ENCODE measurements at regions not wholly inside any gene's neighbourhood (a gene's known extent, or its start where the extent isn't known, plus 50 kb on each side); places are given as distances from the start of the nearest gene placed in this dataset.

GRCh38 chr18:54672846-54673475, 81.9 kb downstream of the DYNAP start:
- Histone ChIP-seq H4K20me1 (ENCODE audit: insufficient read depth, low read length) (no peaks in the 10 kb centered on the region), H3K27me3 (ENCODE audit: insufficient read depth, low read length) (no peaks in the 10 kb centered on the region), H3K27ac (ENCODE audit: low read depth, low read length, poor library complexity, severe bottlenecking) (no peak overlapping the region), H3K9me2 (ENCODE audit: low read depth, low read length) (no peaks in the 10 kb centered on the region), H3K9me3 (ENCODE audit: low read length) (no peaks in the 10 kb centered on the region), H3K4me1 (ENCODE audit: insufficient read depth, low read length, severe bottlenecking) (no peaks in the 10 kb centered on the region), H3K4me2 (ENCODE audit: low read length) (no peak overlapping the region), H3K79me2 (ENCODE audit: insufficient read depth, low read length) (no peaks in the 10 kb centered on the region), H3K9ac (ENCODE audit: low read length) (no peak overlapping the region), H3K4me3 (ENCODE audit: low read depth, low read length, poor library complexity, severe bottlenecking) (no peak overlapping the region), H2AFZ (ENCODE audit: low read length) (no peak overlapping the region), H3K36me3 (ENCODE audit: insufficient read depth, low read length) (no peaks in the 10 kb centered on the region), H3F3A (ENCODE audit: insufficient read depth, low read length) (no peaks in the 10 kb centered on the region)
- TF ChIP-seq EZH2 (IDR thresholded peaks at IDR 0.05; ENCODE audit: borderline replicate concordance, low read length) (no peak), CTCF (IDR thresholded peaks at IDR 0.05; ENCODE audit: low read length) (no peak)

- Histone ChIP-seq H3K27me3 (ENCODE audit: insufficient read depth, low read length) (no peaks in the 10 kb centered on the region), H3K36me3 (ENCODE audit: insufficient read depth, low read length) (no peaks in the 10 kb centered on the region), H3K9ac (ENCODE audit: low read length) (no peak overlapping the region), H3K9me3 (ENCODE audit: low read length) (no peaks in the 10 kb centered on the region), H3K4me2 (ENCODE audit: low read length) (no peak overlapping the region), H2AFZ (ENCODE audit: low read length) (no peak overlapping the region), H3K27ac (ENCODE audit: low read depth, low read length, poor library complexity, severe bottlenecking) (no peak overlapping the region), H3F3A (ENCODE audit: insufficient read depth, low read length) (no peaks in the 10 kb centered on the region), H3K79me2 (ENCODE audit: insufficient read depth, low read length) (no peaks in the 10 kb centered on the region), H3K4me3 (ENCODE audit: low read depth, low read length, poor library complexity, severe bottlenecking) (no peak overlapping the region), H3K4me1 (ENCODE audit: insufficient read depth, low read length, severe bottlenecking) (no peaks in the 10 kb centered on the region), H3K9me2 (ENCODE audit: low read depth, low read length) (no peaks in the 10 kb centered on the region), H4K20me1 (ENCODE audit: insufficient read depth, low read length) (no peaks in the 10 kb centered on the region)
- TF ChIP-seq CTCF (IDR thresholded peaks at IDR 0.05; ENCODE audit: low read length) (no peak), EZH2 (IDR thresholded peaks at IDR 0.05; ENCODE audit: borderline replicate concordance, low read length) (no peak)
Observed at GRCh38 chr18:54673936-54674335, 82.9 kb downstream of the DYNAP start.

- no peak overlapping the region for H2AFZ ChIP-seq (ENCODE audit: low read length)
- no peak overlapping the region for H3K27ac ChIP-seq (ENCODE audit: low read depth, low read length, poor library complexity, severe bottlenecking)
- no peaks in the 10 kb centered on the region for H3K4me1 ChIP-seq (ENCODE audit: insufficient read depth, low read length, severe bottlenecking)
- H3K9me2 ChIP-seq (ENCODE audit: low read depth, low read length) = no peaks in the 10 kb centered on the region
- no peaks in the 10 kb centered on the region for H3F3A ChIP-seq (ENCODE audit: insufficient read depth, low read length)
- H3K4me3 ChIP-seq (ENCODE audit: low read depth, low read length, poor library complexity, severe bottlenecking) = no peak overlapping the region
- TF ChIP-seq EZH2 (IDR thresholded peaks at IDR 0.05; ENCODE audit: borderline replicate concordance, low read length) = no peak
- no peak for TF ChIP-seq CTCF (IDR thresholded peaks at IDR 0.05; ENCODE audit: low read length)
- H4K20me1 ChIP-seq (ENCODE audit: insufficient read depth, low read length) = no peaks in the 10 kb centered on the region
- no peak overlapping the region for H3K4me2 ChIP-seq (ENCODE audit: low read length)
- H3K36me3 ChIP-seq (ENCODE audit: insufficient read depth, low read length) = no peaks in the 10 kb centered on the region
- H3K79me2 ChIP-seq (ENCODE audit: insufficient read depth, low read length) = no peaks in the 10 kb centered on the region
- H3K9me3 ChIP-seq (ENCODE audit: low read length) = no peaks in the 10 kb centered on the region
- no peaks in the 10 kb centered on the region for H3K27me3 ChIP-seq (ENCODE audit: insufficient read depth, low read length)
- H3K9ac ChIP-seq (ENCODE audit: low read length) = no peak overlapping the region
Observed at GRCh38 chr18:54675076-54675475, 84.0 kb downstream of the DYNAP start.
